BLaER1 (cell line): ENCODE measurements at regions not wholly inside any gene's neighbourhood (a gene's known extent, or its start where the extent isn't known, plus 50 kb on each side); places are given as distances from the start of the nearest gene placed in this dataset.
"Not testable (repeated sequence)": the region's sequence is repeated elsewhere in the genome, so short reads cannot be mapped to it uniquely, and the experiment has no call there.

Source experiments
- H3K27ac ChIP-seq: shearing (Covaris generic); formaldehyde crosslinking; 2 replicates; pipeline ENCODE4 v1.8.1; 2022
- H3K27me3 ChIP-seq: shearing (Covaris generic); formaldehyde crosslinking; 2 replicates; pipeline ENCODE4 v1.8.1; 2022
- H3K36me3 ChIP-seq: shearing (Covaris generic); formaldehyde crosslinking; 2 replicates; pipeline ENCODE4 v1.8.1; 2022
- H3K4me1 ChIP-seq: shearing (Covaris generic); formaldehyde crosslinking; 2 replicates; pipeline ENCODE4 v1.8.1; 2022
- H3K4me2 ChIP-seq: shearing (Covaris generic); formaldehyde crosslinking; 2 replicates; pipeline ENCODE4 v1.8.1; 2022
- H3K4me3 ChIP-seq: shearing (Covaris generic); formaldehyde crosslinking; 2 replicates; pipeline ENCODE4 v1.8.1; 2022
- H3K9ac ChIP-seq: shearing (Covaris generic); formaldehyde crosslinking; 2 replicates; pipeline ENCODE4 v1.8.1; 2022
- H3K9me3 ChIP-seq: shearing (Covaris generic); formaldehyde crosslinking; 2 replicates; pipeline ENCODE4 v1.8.1; 2022
- H4K20me1 ChIP-seq: shearing (Covaris generic); formaldehyde crosslinking; 2 replicates; pipeline ENCODE4 v1.8.1; 2022
- Cebpa-rat ChIP-seq: shearing (Covaris generic); IDR thresholded peaks from 2 replicates; pipeline ENCODE4 v1.8.1; 2022

DNA sequence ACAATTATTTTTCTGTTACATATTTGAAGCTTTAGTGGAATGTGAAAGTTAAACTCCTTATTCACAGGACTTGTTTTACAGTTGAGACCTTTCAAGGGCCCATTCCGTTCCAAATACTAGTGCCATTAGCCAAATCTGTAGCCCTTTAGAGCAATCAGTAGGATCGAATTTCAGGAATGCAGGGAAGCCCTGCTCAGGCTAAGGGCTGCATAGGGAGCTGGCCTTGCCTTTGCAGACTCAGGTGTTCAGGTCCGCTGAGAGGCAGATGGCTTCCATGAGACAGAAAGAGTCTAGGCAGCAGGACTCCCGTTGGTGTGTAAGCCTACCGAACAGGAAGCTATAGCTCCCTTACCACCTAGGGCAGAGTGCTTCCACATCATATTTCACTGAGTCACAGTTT lies 150.1 kb upstream of the SLC27A6 start:
- Histone ChIP-seq H3K9me3 (no peaks in the 10 kb centered on the region), H3K27me3 (no peaks in the 10 kb centered on the region)
- TF ChIP-seq Cebpa-rat: no peak

DNA sequence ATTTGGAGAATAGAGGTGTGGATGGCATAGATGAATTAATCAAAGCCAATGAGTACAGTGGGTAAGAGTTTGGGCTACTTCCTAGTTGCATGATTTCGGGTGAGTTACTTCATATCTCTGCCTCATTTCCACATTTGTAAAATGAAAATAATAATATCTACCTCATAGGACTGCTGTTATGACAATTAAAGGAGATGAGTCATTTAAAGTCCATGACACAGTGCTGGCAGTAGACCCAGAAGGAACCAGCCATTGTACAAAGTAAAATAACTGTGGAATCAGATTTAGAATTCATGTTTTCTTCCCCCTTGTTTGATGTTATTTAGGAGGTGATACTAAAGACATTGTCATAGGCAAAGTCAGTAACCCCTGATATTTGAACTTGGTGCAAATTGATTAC lies 139.5 kb upstream of the SLC27A6 start:
- H3K9me3 ChIP-seq: no peaks in the 10 kb centered on the region
- no peak overlapping the region for H3K4me2 ChIP-seq
- H3K4me3 ChIP-seq: no peak overlapping the region
- no peak overlapping the region for H3K9ac ChIP-seq
- no peaks in the 10 kb centered on the region for H3K27me3 ChIP-seq
- H3K36me3 ChIP-seq: no peaks in the 10 kb centered on the region
- H3K27ac ChIP-seq: no peak overlapping the region
- H3K4me1 ChIP-seq: no peaks in the 10 kb centered on the region
- no peaks in the 10 kb centered on the region for H4K20me1 ChIP-seq
- TF ChIP-seq Cebpa-rat: no peak

More for the DNA sequence above, 150.1 kb upstream of the SLC27A6 start:
- Histone ChIP-seq H4K20me1 (no peaks in the 10 kb centered on the region), H3K9ac (no peak overlapping the region), H3K36me3 (no peaks in the 10 kb centered on the region), H3K4me2 (no peak overlapping the region), H3K4me1 (no peaks in the 10 kb centered on the region), H3K4me3 (no peak overlapping the region), H3K27ac (no peak overlapping the region)

DNA sequence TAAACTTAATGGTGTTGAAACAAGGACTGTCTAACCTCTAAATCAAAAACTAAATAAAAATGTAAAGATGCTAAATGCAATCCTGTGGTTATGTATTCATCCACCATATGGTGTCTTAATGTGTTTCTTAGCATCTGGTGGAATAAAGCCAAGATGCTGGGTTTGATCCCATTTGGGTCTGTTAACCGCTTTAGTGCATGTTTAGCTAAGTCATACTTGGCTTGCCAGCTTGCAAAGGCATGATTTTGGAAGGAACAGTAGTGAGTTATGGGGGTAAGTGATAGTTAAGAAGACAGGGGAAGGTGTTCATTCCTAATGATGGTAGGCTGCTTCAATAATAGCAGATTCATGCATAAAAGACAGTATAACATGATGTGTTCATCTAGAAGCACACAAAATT lies 139.0 kb upstream of the SLC27A6 start:
- Histone ChIP-seq H3K27me3 (no peaks in the 10 kb centered on the region), H3K9me3 (no peaks in the 10 kb centered on the region), H3K4me2 (no peak overlapping the region), H3K36me3 (no peaks in the 10 kb centered on the region), H3K9ac (no peak overlapping the region), H3K4me3 (no peak overlapping the region), H4K20me1 (no peaks in the 10 kb centered on the region), H3K4me1 (no peaks in the 10 kb centered on the region), H3K27ac (no peak overlapping the region)
- TF ChIP-seq Cebpa-rat: no peak

DNA sequence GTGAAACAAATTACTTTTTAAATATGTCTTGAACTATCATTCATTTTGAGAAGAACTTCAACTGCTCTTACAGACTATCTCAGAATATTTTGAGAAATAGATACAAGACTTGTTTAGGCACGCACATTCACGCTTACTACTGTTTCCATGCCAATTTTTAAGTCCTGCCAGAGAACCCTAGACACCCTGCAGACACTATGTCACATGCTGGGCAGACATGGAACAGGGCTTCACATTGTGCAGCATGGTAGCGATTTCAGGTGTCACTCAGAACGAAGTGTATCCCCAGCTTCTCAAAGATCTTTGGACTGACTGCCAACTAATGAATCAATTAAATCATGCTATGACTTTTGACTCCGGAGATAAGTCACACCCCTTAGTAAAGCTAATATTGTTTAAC lies 128.7 kb upstream of the SLC27A6 start:
- TF ChIP-seq Cebpa-rat: no peak
- Histone ChIP-seq H3K4me3 (no peak overlapping the region), H3K9ac (no peak overlapping the region), H3K27ac (no peak overlapping the region), H3K9me3 (no peaks in the 10 kb centered on the region), H3K27me3 (no peaks in the 10 kb centered on the region), H3K4me2 (no peak overlapping the region), H3K4me1 (no peaks in the 10 kb centered on the region), H3K36me3 (no peaks in the 10 kb centered on the region), H4K20me1 (no peaks in the 10 kb centered on the region)

DNA sequence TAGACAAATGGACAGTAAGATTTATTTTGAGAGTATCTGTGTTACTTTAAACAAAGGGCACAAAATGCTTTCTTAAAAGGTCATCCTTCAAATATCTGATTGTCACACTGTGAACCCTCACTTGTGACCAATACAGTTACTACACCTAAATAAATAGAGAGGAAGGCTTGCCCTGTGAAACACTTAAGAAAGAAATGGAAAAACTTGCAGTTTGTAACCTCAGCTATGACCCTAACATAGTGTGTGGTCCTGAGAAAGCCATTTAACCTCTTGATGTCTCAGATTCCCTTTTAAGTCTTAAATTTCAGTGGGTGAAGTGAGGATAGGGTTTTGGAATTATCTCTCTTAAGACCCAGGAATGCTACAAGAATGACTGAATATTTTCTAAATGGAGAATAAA lies 126.7 kb upstream of the SLC27A6 start:
- H3K4me3 ChIP-seq: no peak overlapping the region
- no peak overlapping the region for H3K4me2 ChIP-seq
- H3K4me1 ChIP-seq: no peaks in the 10 kb centered on the region
- H4K20me1 ChIP-seq: no peaks in the 10 kb centered on the region
- no peaks in the 10 kb centered on the region for H3K27me3 ChIP-seq
- no peaks in the 10 kb centered on the region for H3K36me3 ChIP-seq
- TF ChIP-seq Cebpa-rat: no peak
- H3K27ac ChIP-seq: no peak overlapping the region
- no peaks in the 10 kb centered on the region for H3K9me3 ChIP-seq
- no peak overlapping the region for H3K9ac ChIP-seq

DNA sequence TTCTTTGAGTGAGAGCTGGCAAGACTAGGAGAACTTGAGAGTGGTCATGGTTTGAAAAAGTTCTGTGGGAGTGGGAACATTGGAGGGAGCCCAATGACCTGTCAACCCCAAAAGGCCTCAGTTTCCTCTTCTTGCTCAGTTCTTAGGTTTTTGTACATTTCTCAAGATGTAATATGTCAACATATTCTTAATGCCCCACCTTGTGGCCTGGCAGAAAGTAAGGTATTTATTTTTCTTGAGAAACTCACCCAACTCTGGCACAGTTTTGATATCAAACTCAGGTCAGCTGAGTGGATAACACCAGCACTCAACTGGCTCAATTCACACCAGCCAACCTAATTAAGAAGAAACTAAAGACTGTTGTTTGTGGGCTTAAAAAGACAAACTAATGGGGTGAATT lies 123.0 kb upstream of the SLC27A6 start:
- Histone ChIP-seq H3K36me3 (no peaks in the 10 kb centered on the region), H3K9ac (no peak overlapping the region), H3K4me1 (no peaks in the 10 kb centered on the region), H3K4me3 (no peak overlapping the region), H3K27ac (no peak overlapping the region), H3K4me2 (no peak overlapping the region), H4K20me1 (no peaks in the 10 kb centered on the region), H3K9me3 (no peaks in the 10 kb centered on the region), H3K27me3 (no peaks in the 10 kb centered on the region)
- TF ChIP-seq Cebpa-rat: no peak

DNA sequence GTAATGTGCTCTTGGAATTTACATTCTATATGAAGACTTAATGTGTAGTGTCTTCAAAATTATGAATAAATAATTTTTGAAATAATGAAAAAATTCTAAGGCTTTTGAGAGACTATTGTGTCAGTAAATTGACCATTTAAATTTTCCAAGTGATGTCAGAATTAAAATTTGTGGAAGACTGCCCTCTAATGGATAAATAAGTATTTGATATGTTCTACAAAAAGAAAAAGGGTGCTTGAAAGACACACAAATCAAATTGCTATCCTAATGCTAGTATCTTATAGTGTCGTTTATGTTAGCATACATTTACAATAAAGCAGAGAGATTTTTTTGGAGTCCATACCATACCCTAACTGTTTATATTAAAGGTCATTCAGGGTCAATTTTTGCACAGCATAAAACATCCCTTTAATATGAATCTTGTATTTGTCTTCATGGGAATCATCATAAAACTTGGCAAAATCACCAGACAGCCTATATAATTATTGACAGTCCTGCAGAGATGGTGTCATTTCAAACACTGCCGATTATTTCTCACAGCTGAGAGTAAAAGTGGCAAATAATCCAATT lies 120.8 kb upstream of the SLC27A6 start:
- Histone ChIP-seq H3K4me3 (no peak overlapping the region), H3K9ac (no peak overlapping the region), H3K9me3 (peaks cover under 1% of the 10 kb centered on the region; the same call in 1 of the 2 replicates), H3K4me1 (no peaks in the 10 kb centered on the region), H3K4me2 (no peak overlapping the region), H3K27me3 (no peaks in the 10 kb centered on the region), H4K20me1 (no peaks in the 10 kb centered on the region), H3K36me3 (no peaks in the 10 kb centered on the region), H3K27ac (no peak overlapping the region)
- TF ChIP-seq Cebpa-rat: no peak

DNA sequence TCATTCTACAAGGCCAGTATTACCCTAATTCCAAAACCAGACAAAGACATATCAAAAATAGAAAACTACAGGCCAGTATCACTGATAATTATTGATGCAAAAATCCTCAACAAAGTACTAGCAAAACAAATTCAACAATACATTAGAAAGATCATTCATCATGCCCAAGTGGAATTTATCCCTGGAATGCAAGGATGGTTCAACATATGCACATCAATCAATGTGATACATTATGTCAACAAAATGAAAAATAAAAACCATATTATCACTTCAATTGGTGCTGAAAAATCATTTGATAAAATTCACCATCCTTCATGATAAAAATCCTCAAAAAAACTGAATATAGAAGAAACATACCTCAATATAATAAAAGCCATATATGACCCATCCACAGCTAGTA lies 115.2 kb upstream of the SLC27A6 start:
- H3K9me3 ChIP-seq: peaks cover 14% of the 10 kb centered on the region
- no peaks in the 10 kb centered on the region for H3K36me3 ChIP-seq
- no peaks in the 10 kb centered on the region for H4K20me1 ChIP-seq
- no peak overlapping the region for H3K4me2 ChIP-seq
- H3K4me3 ChIP-seq: no peak overlapping the region
- no peak overlapping the region for H3K9ac ChIP-seq
- TF ChIP-seq Cebpa-rat: no peak
- no peaks in the 10 kb centered on the region for H3K27me3 ChIP-seq
- H3K4me1 ChIP-seq: no peaks in the 10 kb centered on the region
- no peak overlapping the region for H3K27ac ChIP-seq

DNA sequence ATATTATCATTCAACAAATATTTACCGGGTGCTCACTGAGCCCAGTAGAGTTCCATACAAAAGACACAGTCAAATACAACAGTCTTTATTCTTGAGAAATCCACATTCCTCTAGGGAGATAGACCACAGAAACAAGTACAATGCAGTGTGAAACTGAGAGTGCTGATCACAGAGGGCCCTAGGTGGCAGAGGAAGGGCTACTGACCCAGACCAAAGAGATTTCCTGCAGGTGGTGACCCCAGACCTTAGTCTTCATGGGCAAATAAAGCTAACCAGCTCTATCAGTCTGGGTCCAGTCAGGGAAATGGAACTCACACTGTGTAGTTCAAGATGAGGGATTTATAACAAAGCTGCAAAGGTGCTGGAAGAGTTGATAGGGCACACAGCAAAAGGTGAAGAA lies 110.4 kb upstream of the SLC27A6 start:
- no peak overlapping the region for H3K4me2 ChIP-seq
- no peaks in the 10 kb centered on the region for H3K4me1 ChIP-seq
- H3K36me3 ChIP-seq: no peaks in the 10 kb centered on the region
- no peak for TF ChIP-seq Cebpa-rat
- no peaks in the 10 kb centered on the region for H4K20me1 ChIP-seq
- no peak overlapping the region for H3K27ac ChIP-seq
- H3K27me3 ChIP-seq: no peaks in the 10 kb centered on the region
- H3K9ac ChIP-seq: no peak overlapping the region
- peaks cover 9% of the 10 kb centered on the region for H3K9me3 ChIP-seq
- no peak overlapping the region for H3K4me3 ChIP-seq

DNA sequence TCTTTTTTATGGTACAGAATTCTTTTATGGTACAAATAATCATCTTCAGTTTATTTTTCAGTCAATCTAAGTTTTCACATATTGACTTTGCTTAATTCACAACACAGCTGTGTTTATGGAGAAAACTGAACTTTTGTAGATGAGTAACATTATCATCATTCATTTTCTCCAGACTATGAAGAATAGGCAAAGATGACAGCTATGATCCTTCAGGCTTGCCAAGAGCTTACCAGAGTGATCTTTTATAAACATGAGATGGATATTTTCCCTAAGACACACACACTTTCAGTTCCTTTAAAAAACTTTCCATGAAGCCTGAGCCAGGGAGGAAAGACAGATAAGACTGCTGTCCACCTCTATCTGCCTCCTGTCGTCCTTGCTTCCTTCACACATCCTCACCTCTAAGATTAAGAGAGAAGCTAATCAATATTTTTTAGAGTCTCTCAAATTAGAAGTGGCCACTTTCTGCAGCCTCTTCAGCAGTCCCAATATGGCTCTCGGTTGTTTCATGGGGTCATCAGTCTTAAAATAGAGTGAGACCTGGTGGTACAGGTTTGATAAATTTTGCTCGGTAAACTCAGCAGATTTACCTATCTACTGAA lies 108.1 kb upstream of the SLC27A6 start:
- Histone ChIP-seq H3K36me3 (no peaks in the 10 kb centered on the region), H3K9ac (no peak overlapping the region), H3K9me3 (no peaks in the 10 kb centered on the region), H3K4me2 (no peak overlapping the region), H3K4me1 (no peaks in the 10 kb centered on the region), H3K27me3 (no peaks in the 10 kb centered on the region), H3K4me3 (no peak overlapping the region), H4K20me1 (no peaks in the 10 kb centered on the region), H3K27ac (no peak overlapping the region)
- TF ChIP-seq Cebpa-rat: no peak

DNA sequence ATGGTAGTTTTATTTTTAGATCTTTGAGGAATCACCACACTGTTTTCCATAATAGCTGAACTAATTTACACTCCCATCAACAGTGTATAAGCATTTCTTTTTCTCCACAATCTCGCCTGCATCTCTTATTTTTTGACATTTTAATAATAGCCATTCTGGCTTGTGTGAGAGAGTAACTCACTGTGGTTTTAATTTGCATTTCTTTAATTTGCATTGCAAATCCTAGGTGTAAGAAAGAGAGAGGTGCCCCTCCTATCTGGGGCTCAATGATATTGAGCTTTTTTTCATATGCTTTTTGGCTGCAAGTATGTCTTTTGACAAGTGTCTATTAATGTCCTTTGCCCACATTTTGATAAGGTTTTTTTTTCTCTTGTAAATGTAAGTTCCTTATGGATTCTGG lies 106.3 kb upstream of the SLC27A6 start:
- H3K27me3 ChIP-seq: no peaks in the 10 kb centered on the region
- no peaks in the 10 kb centered on the region for H3K36me3 ChIP-seq
- H3K4me1 ChIP-seq: no peaks in the 10 kb centered on the region
- no peaks in the 10 kb centered on the region for H4K20me1 ChIP-seq
- H3K9me3 ChIP-seq: no peaks in the 10 kb centered on the region
- H3K4me2 ChIP-seq: no peak overlapping the region
- no peak overlapping the region for H3K27ac ChIP-seq
- H3K9ac ChIP-seq: no peak overlapping the region
- TF ChIP-seq Cebpa-rat: no peak
- no peak overlapping the region for H3K4me3 ChIP-seq

DNA sequence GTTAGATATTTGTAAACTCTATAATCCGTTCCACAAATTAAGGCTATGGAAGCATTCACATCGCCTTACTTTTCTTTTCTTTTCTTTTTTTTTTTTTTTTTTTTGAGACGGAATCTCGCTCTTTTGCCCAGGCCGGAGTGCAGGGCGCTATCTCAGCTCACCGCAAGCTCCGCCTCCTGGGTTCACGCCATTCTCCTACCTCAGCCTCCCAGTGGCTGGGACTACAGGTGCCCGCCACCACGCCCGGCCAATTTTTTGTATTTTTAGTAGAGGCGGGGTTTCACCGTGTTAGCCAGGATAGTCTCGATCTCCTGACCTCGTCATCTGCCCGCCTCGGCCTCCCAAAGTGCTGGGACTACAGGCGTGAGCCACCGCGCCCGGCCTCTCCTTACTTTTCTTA lies 104.1 kb upstream of the SLC27A6 start:
- not testable (repeated sequence) for H3K9me3 ChIP-seq, H3K4me1 ChIP-seq, H3K27me3 ChIP-seq, H3K36me3 ChIP-seq, H3K4me2 ChIP-seq, H3K9ac ChIP-seq, H3K4me3 ChIP-seq, H4K20me1 ChIP-seq, H3K27ac ChIP-seq
